H1 (cell line): ENCODE measurements at regions not wholly inside any gene's neighbourhood (a gene's known extent, or its start where the extent isn't known, plus 50 kb on each side); places are given as distances from the start of the nearest gene placed in this dataset.

ENCODE experiments used
- FOSL1 ChIP-seq: IDR thresholded peaks from 2 replicates; pipeline ENCODE4 v1.6.1; 2011; ENCODE audit warnings: mild to moderate bottlenecking, low read depth, low read length, moderate library complexity; ENCODE audit not compliant: insufficient read depth
- SIN3A ChIP-seq, 2 experiments: IDR thresholded peaks in 1 of 2; conservative IDR thresholded peaks in 1 of 2; 2 replicates each; pipeline ENCODE4 v1.6.1; 2011 to 2012; ENCODE audit warnings: low read length in 2 of 2, improper control_type of control experiment in 1 of 2, low read depth in 1 of 2, mild to moderate bottlenecking in 1 of 2
- TF ChIP-seq, protein P1 (sequence below): fragments of 300-600 bp; sonication (generic); IDR thresholded peaks from 2 replicates; pipeline ENCODE4 v1.7.1; 2012; ENCODE audit warnings: low read length, moderate library complexity, mild to moderate bottlenecking, inconsistent platforms; ENCODE audit not compliant: insufficient replicate concordance

DNA sequence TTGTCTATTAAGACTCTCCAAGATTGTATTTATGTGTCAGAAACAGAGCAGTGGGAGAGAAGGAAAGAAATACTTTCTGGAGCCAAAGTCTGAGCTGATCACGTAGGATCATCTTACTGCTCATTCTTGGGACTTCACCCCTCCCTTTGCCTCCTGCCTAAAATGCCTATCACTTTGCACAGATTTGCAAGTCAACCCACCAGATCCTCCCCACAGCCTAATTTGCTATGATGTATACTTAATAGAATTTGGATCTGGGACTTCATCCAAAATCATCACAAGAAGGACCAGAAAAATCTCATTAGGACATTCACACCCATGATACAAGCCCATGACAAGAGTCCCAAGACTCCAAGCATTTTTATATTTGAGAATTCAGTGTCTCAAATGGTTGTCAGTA lies 290.2 kb downstream of the FBXW7 start (continued):
- TF ChIP-seq, protein P1, sequence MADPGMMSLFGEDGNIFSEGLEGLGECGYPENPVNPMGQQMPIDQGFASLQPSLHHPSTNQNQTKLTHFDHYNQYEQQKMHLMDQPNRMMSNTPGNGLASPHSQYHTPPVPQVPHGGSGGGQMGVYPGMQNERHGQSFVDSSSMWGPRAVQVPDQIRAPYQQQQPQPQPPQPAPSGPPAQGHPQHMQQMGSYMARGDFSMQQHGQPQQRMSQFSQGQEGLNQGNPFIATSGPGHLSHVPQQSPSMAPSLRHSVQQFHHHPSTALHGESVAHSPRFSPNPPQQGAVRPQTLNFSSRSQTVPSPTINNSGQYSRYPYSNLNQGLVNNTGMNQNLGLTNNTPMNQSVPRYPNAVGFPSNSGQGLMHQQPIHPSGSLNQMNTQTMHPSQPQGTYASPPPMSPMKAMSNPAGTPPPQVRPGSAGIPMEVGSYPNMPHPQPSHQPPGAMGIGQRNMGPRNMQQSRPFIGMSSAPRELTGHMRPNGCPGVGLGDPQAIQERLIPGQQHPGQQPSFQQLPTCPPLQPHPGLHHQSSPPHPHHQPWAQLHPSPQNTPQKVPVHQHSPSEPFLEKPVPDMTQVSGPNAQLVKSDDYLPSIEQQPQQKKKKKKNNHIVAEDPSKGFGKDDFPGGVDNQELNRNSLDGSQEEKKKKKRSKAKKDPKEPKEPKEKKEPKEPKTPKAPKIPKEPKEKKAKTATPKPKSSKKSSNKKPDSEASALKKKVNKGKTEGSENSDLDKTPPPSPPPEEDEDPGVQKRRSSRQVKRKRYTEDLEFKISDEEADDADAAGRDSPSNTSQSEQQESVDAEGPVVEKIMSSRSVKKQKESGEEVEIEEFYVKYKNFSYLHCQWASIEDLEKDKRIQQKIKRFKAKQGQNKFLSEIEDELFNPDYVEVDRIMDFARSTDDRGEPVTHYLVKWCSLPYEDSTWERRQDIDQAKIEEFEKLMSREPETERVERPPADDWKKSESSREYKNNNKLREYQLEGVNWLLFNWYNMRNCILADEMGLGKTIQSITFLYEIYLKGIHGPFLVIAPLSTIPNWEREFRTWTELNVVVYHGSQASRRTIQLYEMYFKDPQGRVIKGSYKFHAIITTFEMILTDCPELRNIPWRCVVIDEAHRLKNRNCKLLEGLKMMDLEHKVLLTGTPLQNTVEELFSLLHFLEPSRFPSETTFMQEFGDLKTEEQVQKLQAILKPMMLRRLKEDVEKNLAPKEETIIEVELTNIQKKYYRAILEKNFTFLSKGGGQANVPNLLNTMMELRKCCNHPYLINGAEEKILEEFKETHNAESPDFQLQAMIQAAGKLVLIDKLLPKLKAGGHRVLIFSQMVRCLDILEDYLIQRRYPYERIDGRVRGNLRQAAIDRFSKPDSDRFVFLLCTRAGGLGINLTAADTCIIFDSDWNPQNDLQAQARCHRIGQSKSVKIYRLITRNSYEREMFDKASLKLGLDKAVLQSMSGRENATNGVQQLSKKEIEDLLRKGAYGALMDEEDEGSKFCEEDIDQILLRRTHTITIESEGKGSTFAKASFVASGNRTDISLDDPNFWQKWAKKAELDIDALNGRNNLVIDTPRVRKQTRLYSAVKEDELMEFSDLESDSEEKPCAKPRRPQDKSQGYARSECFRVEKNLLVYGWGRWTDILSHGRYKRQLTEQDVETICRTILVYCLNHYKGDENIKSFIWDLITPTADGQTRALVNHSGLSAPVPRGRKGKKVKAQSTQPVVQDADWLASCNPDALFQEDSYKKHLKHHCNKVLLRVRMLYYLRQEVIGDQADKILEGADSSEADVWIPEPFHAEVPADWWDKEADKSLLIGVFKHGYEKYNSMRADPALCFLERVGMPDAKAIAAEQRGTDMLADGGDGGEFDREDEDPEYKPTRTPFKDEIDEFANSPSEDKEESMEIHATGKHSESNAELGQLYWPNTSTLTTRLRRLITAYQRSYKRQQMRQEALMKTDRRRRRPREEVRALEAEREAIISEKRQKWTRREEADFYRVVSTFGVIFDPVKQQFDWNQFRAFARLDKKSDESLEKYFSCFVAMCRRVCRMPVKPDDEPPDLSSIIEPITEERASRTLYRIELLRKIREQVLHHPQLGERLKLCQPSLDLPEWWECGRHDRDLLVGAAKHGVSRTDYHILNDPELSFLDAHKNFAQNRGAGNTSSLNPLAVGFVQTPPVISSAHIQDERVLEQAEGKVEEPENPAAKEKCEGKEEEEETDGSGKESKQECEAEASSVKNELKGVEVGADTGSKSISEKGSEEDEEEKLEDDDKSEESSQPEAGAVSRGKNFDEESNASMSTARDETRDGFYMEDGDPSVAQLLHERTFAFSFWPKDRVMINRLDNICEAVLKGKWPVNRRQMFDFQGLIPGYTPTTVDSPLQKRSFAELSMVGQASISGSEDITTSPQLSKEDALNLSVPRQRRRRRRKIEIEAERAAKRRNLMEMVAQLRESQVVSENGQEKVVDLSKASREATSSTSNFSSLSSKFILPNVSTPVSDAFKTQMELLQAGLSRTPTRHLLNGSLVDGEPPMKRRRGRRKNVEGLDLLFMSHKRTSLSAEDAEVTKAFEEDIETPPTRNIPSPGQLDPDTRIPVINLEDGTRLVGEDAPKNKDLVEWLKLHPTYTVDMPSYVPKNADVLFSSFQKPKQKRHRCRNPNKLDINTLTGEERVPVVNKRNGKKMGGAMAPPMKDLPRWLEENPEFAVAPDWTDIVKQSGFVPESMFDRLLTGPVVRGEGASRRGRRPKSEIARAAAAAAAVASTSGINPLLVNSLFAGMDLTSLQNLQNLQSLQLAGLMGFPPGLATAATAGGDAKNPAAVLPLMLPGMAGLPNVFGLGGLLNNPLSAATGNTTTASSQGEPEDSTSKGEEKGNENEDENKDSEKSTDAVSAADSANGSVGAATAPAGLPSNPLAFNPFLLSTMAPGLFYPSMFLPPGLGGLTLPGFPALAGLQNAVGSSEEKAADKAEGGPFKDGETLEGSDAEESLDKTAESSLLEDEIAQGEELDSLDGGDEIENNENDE: no peak
- TF ChIP-seq FOSL1: no peak
- no peak for TF ChIP-seq SIN3A (conservative IDR thresholded peaks at IDR 0.05 in 1 of 2, IDR thresholded peaks at IDR 0.05 in 1 of 2; ENCODE audit: low read depth in 1 of 2, low read length in 2 of 2)
